NCI-H1930 (cell line): ENCODE measurements at regions not wholly inside any gene's neighbourhood (a gene's known extent, or its start where the extent isn't known, plus 50 kb on each side); places are given as distances from the start of the nearest gene placed in this dataset.

Experiments
- DNase-seq, 2 experiments: peaks; one replicate each; lab custom pipeline; 2025; lab: John Stamatoyannopoulos, UW

- DNase-seq, result no peak
Observed at GRCh38 chr20:11395581-11395980, 522.1 kb upstream of the BTBD3 start.

GRCh38 chr20:11401988-11402387 is 515.7 kb upstream of the BTBD3 start:
- DNase-seq, result no peak

GRCh38 chr20:11403711-11404110 is 514.0 kb upstream of the BTBD3 start:
- no peak for DNase-seq

GRCh38 chr20:11406877-11407276 is 510.8 kb upstream of the BTBD3 start:
- DNase-seq, result no peak

- DNase-seq, result no peak
Observed at GRCh38 chr20:11409561-11409960, 508.1 kb upstream of the BTBD3 start.

GRCh38 chr20:11411765-11412164 is 505.9 kb upstream of the BTBD3 start:
- DNase-seq, result no peak

- DNase-seq, result no peak
Observed at GRCh38 chr20:11426948-11427347, 490.7 kb upstream of the BTBD3 start.

- no peak for DNase-seq
Observed at GRCh38 chr20:11429168-11429567, 488.5 kb upstream of the BTBD3 start.

- DNase-seq, result no peak
Observed at GRCh38 chr20:11429889-11430519, 487.7 kb upstream of the BTBD3 start.

GRCh38 chr20:11430652-11431051 is 487.0 kb upstream of the BTBD3 start:
- no peak for DNase-seq

- no peak for DNase-seq
Observed at GRCh38 chr20:11431621-11432020, 486.1 kb upstream of the BTBD3 start.

- no peak for DNase-seq
Observed at GRCh38 chr20:11432407-11432806, 485.3 kb upstream of the BTBD3 start.

- no peak for DNase-seq
Observed at GRCh38 chr20:11436113-11436905, 481.4 kb upstream of the BTBD3 start.

- DNase-seq, result no peak
Observed at GRCh38 chr20:11437090-11437489, 480.6 kb upstream of the BTBD3 start.

- DNase-seq, result no peak
Observed at GRCh38 chr20:11437611-11438380, 479.9 kb upstream of the BTBD3 start.

- DNase-seq, result no peak
Observed at GRCh38 chr20:11438412-11438811, 479.3 kb upstream of the BTBD3 start.

- DNase-seq, result no peak
Observed at GRCh38 chr20:11443382-11444119, 474.1 kb upstream of the BTBD3 start.

- DNase-seq, result no peak
Observed at GRCh38 chr20:11445161-11445560, 472.5 kb upstream of the BTBD3 start.

GRCh38 chr20:11445891-11446290 is 471.8 kb upstream of the BTBD3 start:
- DNase-seq, result no peak

GRCh38 chr20:11447371-11448100 is 470.2 kb upstream of the BTBD3 start:
- no peak for DNase-seq

GRCh38 chr20:11448554-11448953 is 469.1 kb upstream of the BTBD3 start:
- no peak for DNase-seq
